Effector memory CD4-positive, alpha-beta T cell (primary cell): ENCODE measurements at regions not wholly inside any gene's neighbourhood (a gene's known extent, or its start where the extent isn't known, plus 50 kb on each side); places are given as distances from the start of the nearest gene placed in this dataset.

Experiments
- DNase-seq, 3 donors: peaks; one replicate each; pipeline ENCODE4 v3.0.0-alpha.2; 2020
- H3K27ac ChIP-seq: 2 replicates; pipeline ENCODE4 v1.7.0; 2013; ENCODE audit warnings: mild to moderate bottlenecking, low read length, moderate library complexity; ENCODE audit not compliant: insufficient read depth, poor library complexity, severe bottlenecking
- H3K27me3 ChIP-seq: replicated peaks from 2 replicates; pipeline ENCODE4 v1.7.0; 2013; ENCODE audit warnings: mild to moderate bottlenecking, low read length; ENCODE audit not compliant: insufficient read depth, control insufficient read depth, poor library complexity, severe bottlenecking
- H3K36me3 ChIP-seq: 2 replicates; pipeline ENCODE4 v1.7.0; 2013; ENCODE audit warnings: mild to moderate bottlenecking, low read length, moderate library complexity; ENCODE audit not compliant: control insufficient read depth, insufficient read depth
- H3K4me1 ChIP-seq: 2 replicates; pipeline ENCODE4 v1.7.0; 2013; ENCODE audit warnings: low read length, mild to moderate bottlenecking; ENCODE audit not compliant: control insufficient read depth, insufficient read depth, poor library complexity, severe bottlenecking
- H3K4me3 ChIP-seq: 2 replicates; pipeline ENCODE4 v1.7.0; 2013; ENCODE audit warnings: low read length, low read depth, mild to moderate bottlenecking; ENCODE audit not compliant: insufficient read depth, poor library complexity, severe bottlenecking
- H3K9me3 ChIP-seq: 2 replicates; pipeline ENCODE4 v1.7.0; 2013; ENCODE audit warnings: mild to moderate bottlenecking, low read length, moderate library complexity; ENCODE audit not compliant: control insufficient read depth

- H3K27ac ChIP-seq: no peak overlapping the region
- no peaks in the 10 kb centered on the region for H3K27me3 ChIP-seq
- no peaks in the 10 kb centered on the region for H3K36me3 ChIP-seq
- DNase-seq: no peak
- no peaks in the 10 kb centered on the region for H3K4me1 ChIP-seq
- H3K4me3 ChIP-seq: no peak overlapping the region
- H3K9me3 ChIP-seq: no peaks in the 10 kb centered on the region
Measured at GRCh38 chr2:126801473-126801872, 97.2 kb upstream of the TEX51 start.

GRCh38 chr2:126802316-126802715 is 96.4 kb upstream of the TEX51 start:
- Histone ChIP-seq H3K27ac (no peak overlapping the region), H3K4me3 (no peak overlapping the region), H3K36me3 (no peaks in the 10 kb centered on the region), H3K9me3 (no peaks in the 10 kb centered on the region), H3K4me1 (no peaks in the 10 kb centered on the region), H3K27me3 (no peaks in the 10 kb centered on the region)
- DNase-seq: no peak

DNA sequence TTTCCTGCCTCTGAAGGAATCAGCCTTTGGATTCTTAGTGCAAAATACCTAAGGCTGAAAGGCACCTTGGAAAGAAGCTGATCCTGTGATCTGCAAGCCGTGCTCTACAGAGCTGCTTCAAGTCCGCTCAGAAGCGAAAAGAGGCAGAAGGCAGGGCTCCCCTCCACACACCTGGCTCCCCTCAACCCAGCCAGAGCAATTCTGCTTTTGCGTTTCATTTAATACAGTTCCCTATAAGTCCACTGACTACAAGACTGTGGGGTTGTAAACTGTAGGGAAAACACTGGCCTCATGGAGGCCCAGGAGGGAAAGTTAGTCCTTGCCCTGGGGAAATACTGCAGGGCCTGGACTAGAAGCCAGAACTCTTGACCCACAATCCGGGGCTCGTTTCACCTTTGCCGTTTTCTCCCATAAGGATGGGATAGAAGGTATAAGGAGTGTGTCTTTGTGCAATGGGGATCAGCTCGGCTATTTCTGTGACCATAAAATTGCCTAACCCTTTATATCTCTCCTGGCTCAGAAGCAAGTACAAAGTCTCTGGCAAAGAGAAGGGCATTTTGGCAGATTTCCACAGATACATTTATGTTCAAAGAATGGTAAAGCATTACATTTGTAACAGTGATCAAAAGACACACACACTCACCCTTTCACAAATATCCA is 95.8 kb upstream of the TEX51 start:
- DNase-seq: no peak

GRCh38 chr2:126803434-126803775 is 95.3 kb upstream of the TEX51 start:
- H3K9me3 ChIP-seq: no peaks in the 10 kb centered on the region
- H3K27ac ChIP-seq: no peak overlapping the region
- H3K36me3 ChIP-seq: no peaks in the 10 kb centered on the region
- H3K4me3 ChIP-seq: no peak overlapping the region
- H3K4me1 ChIP-seq: no peaks in the 10 kb centered on the region
- DNase-seq: no peak
- no peaks in the 10 kb centered on the region for H3K27me3 ChIP-seq

More for the DNA sequence above, 95.8 kb upstream of the TEX51 start:
- H3K9me3 ChIP-seq: no peaks in the 10 kb centered on the region
- H3K36me3 ChIP-seq: no peaks in the 10 kb centered on the region
- no peaks in the 10 kb centered on the region for H3K4me1 ChIP-seq
- H3K27ac ChIP-seq: no peak overlapping the region
- H3K27me3 ChIP-seq: no peaks in the 10 kb centered on the region
- no peak overlapping the region for H3K4me3 ChIP-seq

DNA sequence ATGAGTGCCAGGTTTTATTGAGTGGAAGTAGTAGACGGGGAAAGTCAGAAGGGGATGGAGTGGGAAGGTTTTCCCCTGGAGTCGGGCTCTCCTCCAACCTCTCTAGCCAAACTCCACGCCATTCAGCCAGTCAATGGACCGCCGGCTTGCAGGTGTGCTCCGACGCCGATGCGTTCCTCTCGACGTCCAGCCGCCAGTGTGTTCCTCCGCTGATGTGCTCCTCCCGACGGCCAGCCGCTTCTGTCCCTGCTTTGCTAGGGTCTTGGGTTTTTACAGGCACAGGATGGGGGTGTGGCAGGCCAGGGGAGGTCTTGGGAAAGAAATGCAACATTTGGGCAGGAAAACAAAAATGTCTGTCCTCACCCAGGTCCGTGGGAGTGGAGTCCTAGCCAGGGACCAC is 94.3 kb upstream of the TEX51 start:
- Histone ChIP-seq H3K27ac (no peak overlapping the region), H3K4me1 (no peaks in the 10 kb centered on the region), H3K36me3 (no peaks in the 10 kb centered on the region), H3K27me3 (no peaks in the 10 kb centered on the region), H3K4me3 (no peak overlapping the region), H3K9me3 (no peaks in the 10 kb centered on the region)
- DNase-seq: no peak

GRCh38 chr2:126808929-126809328 is 89.8 kb upstream of the TEX51 start:
- no peaks in the 10 kb centered on the region for H3K9me3 ChIP-seq
- H3K4me1 ChIP-seq: no peaks in the 10 kb centered on the region
- no peak overlapping the region for H3K4me3 ChIP-seq
- DNase-seq: no peak
- no peaks in the 10 kb centered on the region for H3K27me3 ChIP-seq
- H3K27ac ChIP-seq: no peak overlapping the region
- H3K36me3 ChIP-seq: no peaks in the 10 kb centered on the region

DNA sequence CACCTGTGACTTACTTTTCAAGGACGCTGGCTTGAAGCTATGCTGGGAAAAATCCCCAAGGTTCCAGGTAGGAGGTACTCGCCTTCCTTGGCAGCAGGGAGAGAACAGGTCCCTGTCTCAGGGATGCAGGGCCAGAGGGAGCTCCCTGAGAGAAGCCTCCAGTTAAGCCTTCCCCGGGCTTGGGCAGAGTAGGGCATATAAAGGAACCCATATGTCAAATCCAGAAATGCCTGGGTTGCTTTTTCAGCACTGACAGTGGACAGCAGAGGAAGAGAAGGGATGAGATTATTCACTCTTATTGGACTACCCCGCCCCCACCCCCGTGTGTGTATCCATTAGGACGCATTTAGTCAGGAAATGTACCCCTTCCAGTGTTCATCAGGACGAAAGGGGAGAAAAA is 89.3 kb upstream of the TEX51 start:
- Histone ChIP-seq H3K27ac (no peak overlapping the region), H3K36me3 (no peaks in the 10 kb centered on the region), H3K4me1 (no peaks in the 10 kb centered on the region), H3K4me3 (no peak overlapping the region), H3K9me3 (no peaks in the 10 kb centered on the region), H3K27me3 (no peaks in the 10 kb centered on the region)
- no peak for DNase-seq

DNA sequence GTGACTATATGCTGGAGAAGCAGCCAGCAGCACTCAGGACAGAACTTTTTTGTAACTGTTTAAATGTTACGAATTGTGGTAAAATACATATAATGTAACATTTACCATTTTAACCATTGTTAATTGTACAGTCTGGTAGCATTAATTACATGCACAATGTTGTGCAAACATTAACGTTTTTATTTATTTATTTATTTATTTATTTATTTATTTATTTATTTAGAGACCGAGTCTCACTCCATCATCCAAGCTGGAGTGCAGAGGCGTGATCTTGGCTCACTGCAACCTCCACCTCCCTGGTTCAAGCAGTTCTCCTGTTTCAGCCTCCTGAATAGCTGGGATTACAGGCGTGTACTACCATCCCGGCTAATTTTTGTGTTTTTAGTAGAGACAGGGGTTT is 88.7 kb upstream of the TEX51 start:
- no peak overlapping the region for H3K4me3 ChIP-seq
- no peaks in the 10 kb centered on the region for H3K9me3 ChIP-seq
- no peak overlapping the region for H3K27ac ChIP-seq
- no peaks in the 10 kb centered on the region for H3K36me3 ChIP-seq
- no peaks in the 10 kb centered on the region for H3K27me3 ChIP-seq
- no peaks in the 10 kb centered on the region for H3K4me1 ChIP-seq
- DNase-seq: no peak

- Histone ChIP-seq H3K36me3 (no peaks in the 10 kb centered on the region), H3K4me3 (no peak overlapping the region), H3K4me1 (no peaks in the 10 kb centered on the region), H3K27ac (no peak overlapping the region), H3K27me3 (no peaks in the 10 kb centered on the region), H3K9me3 (no peaks in the 10 kb centered on the region)
- DNase-seq: no peak
Measured at GRCh38 chr2:126811101-126811500, 87.6 kb upstream of the TEX51 start.

DNA sequence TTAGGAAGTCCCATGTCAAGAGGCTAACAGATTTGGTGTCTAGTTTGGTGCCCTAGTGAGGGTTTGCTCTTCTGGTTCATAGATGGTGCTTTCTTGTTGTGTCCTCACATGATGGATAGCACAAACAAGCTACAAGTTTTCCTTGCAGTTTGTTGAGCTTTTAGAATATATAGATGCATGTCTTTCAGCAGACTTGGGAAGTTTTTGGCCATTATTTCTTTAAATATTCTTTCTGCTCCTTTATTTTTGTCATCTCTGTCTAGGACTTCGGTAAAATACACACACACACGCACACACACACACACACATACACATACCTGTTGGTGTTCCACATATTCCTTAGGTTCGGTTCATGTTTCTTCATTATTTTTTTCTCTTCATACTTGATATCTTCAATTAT is 81.5 kb upstream of the TEX51 start:
- H3K4me1 ChIP-seq: no peaks in the 10 kb centered on the region
- DNase-seq: no peak
- H3K27ac ChIP-seq: no peak overlapping the region
- H3K9me3 ChIP-seq: no peaks in the 10 kb centered on the region
- no peaks in the 10 kb centered on the region for H3K36me3 ChIP-seq
- no peak overlapping the region for H3K4me3 ChIP-seq
- H3K27me3 ChIP-seq: no peaks in the 10 kb centered on the region
